HUES6 (cell line): ENCODE measurements at regions not wholly inside any gene's neighbourhood (a gene's known extent, or its start where the extent isn't known, plus 50 kb on each side); places are given as distances from the start of the nearest gene placed in this dataset.
"Not testable (repeated sequence)": the region's sequence is repeated elsewhere in the genome, so short reads cannot be mapped to it uniquely, and the experiment has no call there.

ENCODE experiments used
- H3K27ac ChIP-seq: 2 replicates; pipeline ENCODE4 v1.7.0; 2013; ENCODE audit warnings: low read depth, mild to moderate bottlenecking, low read length, inconsistent platforms
- H3K27me3 ChIP-seq: 2 replicates; pipeline ENCODE4 v1.6.1; 2013; ENCODE audit warnings: low read length; ENCODE audit not compliant: control insufficient read depth, insufficient read depth
- H3K36me3 ChIP-seq: 2 replicates; pipeline ENCODE4 v1.6.1; 2013; ENCODE audit warnings: low read length; ENCODE audit not compliant: control insufficient read depth, insufficient read depth
- H3K4me1 ChIP-seq: 2 replicates; pipeline ENCODE4 v1.6.1; 2013; ENCODE audit warnings: low read length; ENCODE audit not compliant: control insufficient read depth, insufficient read depth
- H3K4me3 ChIP-seq: 2 replicates; pipeline ENCODE4 v1.5.1; 2013; ENCODE audit warnings: low read depth, low read length
- H3K9ac ChIP-seq: one replicate; pipeline ENCODE4 v1.6.1; 2013; ENCODE audit warnings: mild to moderate bottlenecking, low read length
- H3K9me3 ChIP-seq: 2 replicates; pipeline ENCODE4 v1.6.1; 2013; ENCODE audit warnings: low read depth, low read length; ENCODE audit not compliant: control insufficient read depth, insufficient read depth

- Histone ChIP-seq H3K4me3 (no peak overlapping the region), H3K4me1 (no peaks in the 10 kb centered on the region), H3K36me3 (no peaks in the 10 kb centered on the region), H3K27ac (no peak overlapping the region), H3K9ac (no peak overlapping the region), H3K27me3 (no peaks in the 10 kb centered on the region), H3K9me3 (no peaks in the 10 kb centered on the region)
Measured at GRCh38 chr15:87748483-87748882, 508.1 kb downstream of the NTRK3 start.

- Histone ChIP-seq H3K27me3 (no peaks in the 10 kb centered on the region), H3K4me1 (no peaks in the 10 kb centered on the region), H3K9ac (no peak overlapping the region), H3K9me3 (no peaks in the 10 kb centered on the region), H3K27ac (no peak overlapping the region), H3K36me3 (no peaks in the 10 kb centered on the region), H3K4me3 (no peak overlapping the region)
Measured at GRCh38 chr15:87747087-87747486, 509.5 kb downstream of the NTRK3 start.

DNA sequence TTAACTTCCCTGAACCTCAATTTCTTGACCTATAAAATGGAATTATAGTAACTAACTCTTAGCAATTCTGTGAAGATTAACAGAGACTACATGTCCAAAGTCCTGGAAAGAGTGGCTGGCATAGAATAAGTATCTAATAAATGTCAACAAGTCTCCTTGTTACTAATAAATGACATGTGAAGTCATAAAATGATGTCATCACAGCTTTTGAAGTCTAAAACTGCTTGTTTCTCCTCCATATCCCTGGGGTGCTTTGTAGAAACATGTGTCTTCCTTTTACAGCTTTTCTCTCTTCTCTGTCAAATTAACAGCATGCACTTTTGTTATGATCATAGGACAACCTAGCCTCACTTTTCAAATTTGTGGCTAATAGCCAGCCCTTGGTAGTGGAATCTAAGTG, 510.2 kb downstream of the NTRK3 start:
- H3K27ac ChIP-seq, result no peak overlapping the region
- no peak overlapping the region for H3K4me3 ChIP-seq
- no peaks in the 10 kb centered on the region for H3K27me3 ChIP-seq
- no peak overlapping the region for H3K9ac ChIP-seq
- no peaks in the 10 kb centered on the region for H3K36me3 ChIP-seq
- no peaks in the 10 kb centered on the region for H3K9me3 ChIP-seq
- H3K4me1 ChIP-seq, result no peaks in the 10 kb centered on the region

GRCh38 chr15:87744815-87745214, 511.7 kb downstream of the NTRK3 start:
- Histone ChIP-seq H3K4me1 (no peaks in the 10 kb centered on the region), H3K27me3 (no peaks in the 10 kb centered on the region), H3K9ac (no peak overlapping the region), H3K27ac (no peak overlapping the region), H3K4me3 (no peak overlapping the region), H3K9me3 (no peaks in the 10 kb centered on the region), H3K36me3 (no peaks in the 10 kb centered on the region)

GRCh38 chr15:87743562-87743961, 513.0 kb downstream of the NTRK3 start:
- Histone ChIP-seq H3K4me1 (no peaks in the 10 kb centered on the region), H3K4me3 (no peak overlapping the region)

DNA sequence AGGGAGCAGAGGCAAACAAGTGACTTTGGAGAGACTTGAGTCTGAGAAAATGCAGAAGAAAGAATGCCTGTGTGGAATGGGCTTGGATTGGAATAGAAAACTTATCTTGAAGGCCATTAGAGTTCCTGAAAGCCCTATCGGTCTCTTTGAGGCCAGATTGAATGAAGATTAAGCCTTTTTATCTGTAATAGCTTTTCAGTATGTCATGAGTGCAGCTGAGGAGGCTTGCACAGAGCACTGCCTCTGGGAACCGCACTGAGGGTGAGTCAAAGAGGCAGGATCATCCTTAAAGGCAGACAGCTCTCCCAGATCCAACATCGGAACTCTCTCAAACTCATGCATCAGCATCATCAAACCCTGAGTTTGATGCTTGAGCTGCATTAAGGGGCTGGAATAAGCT, 515.2 kb downstream of the NTRK3 start:
- Histone ChIP-seq H3K27ac (no peak overlapping the region), H3K36me3 (no peaks in the 10 kb centered on the region), H3K9ac (no peak overlapping the region), H3K4me1 (no peaks in the 10 kb centered on the region), H3K4me3 (no peak overlapping the region), H3K9me3 (no peaks in the 10 kb centered on the region), H3K27me3 (no peaks in the 10 kb centered on the region)

More at GRCh38 chr15:87743562-87743961, 513.0 kb downstream of the NTRK3 start:
- Histone ChIP-seq H3K27me3 (no peaks in the 10 kb centered on the region), H3K9me3 (no peaks in the 10 kb centered on the region), H3K27ac (no peak overlapping the region), H3K36me3 (no peaks in the 10 kb centered on the region), H3K9ac (no peak overlapping the region)

GRCh38 chr15:87740655-87741344, 515.7 kb downstream of the NTRK3 start:
- no peak overlapping the region for H3K27ac ChIP-seq
- H3K9ac ChIP-seq, result no peak overlapping the region
- H3K36me3 ChIP-seq, result no peaks in the 10 kb centered on the region
- H3K27me3 ChIP-seq, result no peaks in the 10 kb centered on the region
- no peaks in the 10 kb centered on the region for H3K4me1 ChIP-seq
- H3K9me3 ChIP-seq, result no peaks in the 10 kb centered on the region
- H3K4me3 ChIP-seq, result no peak overlapping the region

DNA sequence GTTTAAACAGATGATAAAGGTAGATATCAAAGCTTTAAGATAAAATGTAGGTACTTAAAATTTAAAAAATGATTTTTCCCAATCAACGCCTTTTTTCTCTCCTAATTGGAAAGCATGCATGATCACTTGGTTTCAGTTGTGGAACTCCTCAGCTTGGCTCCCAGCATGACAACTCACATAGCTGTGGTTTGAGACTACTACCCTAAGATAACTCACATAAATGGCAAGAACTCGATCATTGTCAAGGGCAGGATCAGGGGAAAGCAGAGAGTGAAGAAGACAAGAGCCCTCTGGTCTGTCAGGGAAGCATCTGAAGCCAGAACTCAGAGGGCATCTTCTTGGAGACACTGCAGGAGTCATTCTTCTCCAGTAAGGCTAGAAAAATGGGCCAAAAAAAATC, 516.7 kb downstream of the NTRK3 start:
- no peak overlapping the region for H3K27ac ChIP-seq
- H3K9me3 ChIP-seq, result no peaks in the 10 kb centered on the region
- no peaks in the 10 kb centered on the region for H3K36me3 ChIP-seq
- no peaks in the 10 kb centered on the region for H3K27me3 ChIP-seq
- H3K4me1 ChIP-seq, result no peaks in the 10 kb centered on the region
- no peak overlapping the region for H3K9ac ChIP-seq
- H3K4me3 ChIP-seq, result no peak overlapping the region

DNA sequence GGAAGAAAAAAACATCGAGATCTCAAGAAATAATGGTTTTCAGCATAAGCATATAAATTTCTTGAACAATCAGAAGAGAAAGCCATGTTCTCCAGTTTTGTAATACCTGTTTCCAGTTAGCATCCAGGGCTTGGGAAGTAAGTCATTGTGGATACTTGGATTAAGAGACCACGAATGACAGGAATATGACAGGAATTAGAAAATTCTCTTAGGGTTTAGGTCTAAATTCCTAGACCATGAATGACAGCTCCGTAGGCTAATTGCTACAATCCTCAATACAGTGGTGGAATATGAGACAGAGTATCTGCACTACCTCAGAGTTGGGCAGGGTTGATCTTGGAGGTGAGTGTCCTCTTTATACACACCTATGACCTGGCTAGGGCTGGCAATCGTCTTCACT, 517.5 kb downstream of the NTRK3 start:
- no peaks in the 10 kb centered on the region for H3K27me3 ChIP-seq
- H3K9ac ChIP-seq, result no peak overlapping the region
- H3K27ac ChIP-seq, result no peak overlapping the region
- H3K4me1 ChIP-seq, result no peaks in the 10 kb centered on the region
- H3K4me3 ChIP-seq, result no peak overlapping the region
- no peaks in the 10 kb centered on the region for H3K9me3 ChIP-seq
- no peaks in the 10 kb centered on the region for H3K36me3 ChIP-seq

- H3K4me3 ChIP-seq, H3K9ac ChIP-seq, H3K27me3 ChIP-seq, H3K4me1 ChIP-seq, H3K27ac ChIP-seq, H3K9me3 ChIP-seq, H3K36me3 ChIP-seq: not testable (repeated sequence)
Measured at GRCh38 chr15:87737460-87737859, 519.1 kb downstream of the NTRK3 start.

DNA sequence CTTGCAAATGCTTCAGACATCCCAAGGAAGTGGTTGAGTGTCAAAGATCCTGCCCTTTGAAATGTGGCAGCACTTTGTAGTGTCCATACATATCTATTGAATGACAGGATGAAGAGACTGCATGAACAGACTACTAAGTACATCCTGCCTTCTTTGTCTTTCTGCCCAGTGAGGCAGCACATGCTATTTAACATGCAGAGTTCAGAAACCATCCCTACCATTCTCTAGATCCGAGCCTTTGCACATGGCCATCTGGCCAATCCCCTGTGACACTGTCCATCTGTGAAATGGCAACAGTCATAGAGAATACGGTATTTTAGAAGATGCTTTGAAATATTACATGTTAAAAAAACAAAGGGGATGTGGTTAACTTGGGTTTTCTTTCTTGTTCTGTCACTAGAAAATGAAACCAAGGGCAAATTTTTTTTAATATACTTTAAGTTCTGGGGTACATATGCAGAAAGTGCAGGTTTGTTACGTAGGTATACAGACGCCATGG, 519.6 kb downstream of the NTRK3 start:
- Histone ChIP-seq H3K4me3 (no peak overlapping the region), H3K27me3 (no peaks in the 10 kb centered on the region), H3K9ac (no peak overlapping the region), H3K9me3 (no peaks in the 10 kb centered on the region), H3K27ac (no peak overlapping the region), H3K36me3 (no peaks in the 10 kb centered on the region), H3K4me1 (no peaks in the 10 kb centered on the region; the same call in 1 of the 2 replicates)
